ENCODE measurements at regions not wholly inside any gene's neighbourhood (a gene's known extent, or its start where the extent isn't known, plus 50 kb on each side); places are given as distances from the start of the nearest gene placed in this dataset.

DNA sequence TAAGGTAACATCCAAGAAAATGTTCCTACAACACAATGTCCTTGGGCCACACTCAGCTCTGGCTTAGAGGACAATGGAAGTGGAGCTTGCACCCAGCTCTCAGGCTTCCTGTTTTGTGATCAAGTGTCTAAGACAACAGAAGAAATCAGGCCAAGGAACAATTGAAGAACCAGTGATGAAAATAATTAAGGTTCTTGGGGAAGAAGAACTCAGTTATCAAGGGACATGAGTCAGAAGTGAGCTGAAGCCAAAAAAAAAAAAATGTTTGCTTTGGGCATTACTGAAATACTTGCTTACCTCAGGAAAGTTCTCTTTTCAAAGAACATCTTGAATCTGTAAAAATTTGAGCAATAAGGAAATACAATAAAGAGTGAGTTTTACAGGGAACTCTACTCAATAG is 299.0 kb downstream of the FBXO15 start:
- no peak for DNase-seq

DNA sequence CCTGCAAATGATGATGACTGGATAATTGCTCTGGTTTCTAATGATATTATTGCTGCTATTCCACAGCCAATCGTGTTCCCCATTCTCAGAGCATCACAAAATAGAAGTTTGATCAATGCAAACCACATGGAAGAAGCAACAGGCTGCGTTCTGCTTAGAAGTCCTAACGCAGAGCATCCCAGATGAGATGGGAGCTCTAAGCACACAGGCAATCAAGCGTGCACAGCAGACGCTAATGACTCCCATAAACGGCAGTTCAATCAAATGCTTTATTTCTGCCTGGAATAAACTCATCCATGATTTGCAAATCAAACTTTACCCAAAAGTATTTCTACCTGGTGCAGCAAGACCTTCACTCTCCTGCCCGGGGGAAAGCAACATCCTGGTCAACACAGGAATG is 304.2 kb downstream of the FBXO15 start:
- DNase-seq, result no peak

DNA sequence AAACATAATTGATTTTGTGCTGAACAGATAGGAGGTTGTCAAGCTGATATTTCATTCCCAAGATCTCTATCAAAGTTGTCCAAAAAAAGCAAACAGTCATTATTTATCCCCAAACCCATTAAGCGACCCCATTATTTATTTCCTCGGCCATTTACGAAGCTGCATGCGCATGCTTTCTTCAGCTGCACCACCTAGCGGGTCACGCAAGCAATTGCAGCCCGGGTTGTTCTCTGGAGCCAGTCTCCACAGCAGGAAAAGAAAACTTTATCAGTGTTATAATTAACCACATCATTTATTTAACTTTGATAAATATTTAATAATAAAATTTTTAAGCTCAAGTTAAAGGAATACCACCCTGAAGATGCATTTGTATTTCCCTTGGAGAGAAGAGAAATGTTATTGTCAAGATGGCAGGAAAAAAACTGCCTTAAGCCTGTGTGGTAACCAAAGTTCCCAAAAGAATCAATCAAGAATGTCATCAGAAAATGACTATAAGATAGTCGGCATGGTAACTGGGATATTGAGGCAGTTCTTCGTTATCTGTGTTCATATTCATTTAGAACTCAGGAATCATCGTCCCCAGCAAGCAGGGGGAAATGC is 304.7 kb downstream of the FBXO15 start:
- DNase-seq, result peak; percentile 72

DNA sequence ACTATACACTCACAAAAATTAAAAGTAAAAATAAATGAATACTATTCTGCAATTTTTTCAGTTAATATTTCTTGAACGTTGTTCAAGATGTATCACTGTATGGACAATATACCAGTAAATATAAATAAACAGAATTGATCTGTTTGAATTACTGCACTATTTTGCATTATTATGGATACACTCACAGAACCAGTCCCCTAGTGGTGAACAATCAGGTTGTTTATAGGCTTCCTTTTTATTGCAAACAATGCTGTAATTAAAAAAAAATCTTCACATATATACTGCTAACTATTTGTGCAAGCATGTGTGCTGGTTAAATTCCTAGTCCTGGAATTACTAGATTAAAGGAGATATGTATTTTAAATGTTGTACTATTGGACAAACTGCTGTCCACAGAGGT is 306.0 kb downstream of the FBXO15 start:
- DNase-seq, result no peak

DNA sequence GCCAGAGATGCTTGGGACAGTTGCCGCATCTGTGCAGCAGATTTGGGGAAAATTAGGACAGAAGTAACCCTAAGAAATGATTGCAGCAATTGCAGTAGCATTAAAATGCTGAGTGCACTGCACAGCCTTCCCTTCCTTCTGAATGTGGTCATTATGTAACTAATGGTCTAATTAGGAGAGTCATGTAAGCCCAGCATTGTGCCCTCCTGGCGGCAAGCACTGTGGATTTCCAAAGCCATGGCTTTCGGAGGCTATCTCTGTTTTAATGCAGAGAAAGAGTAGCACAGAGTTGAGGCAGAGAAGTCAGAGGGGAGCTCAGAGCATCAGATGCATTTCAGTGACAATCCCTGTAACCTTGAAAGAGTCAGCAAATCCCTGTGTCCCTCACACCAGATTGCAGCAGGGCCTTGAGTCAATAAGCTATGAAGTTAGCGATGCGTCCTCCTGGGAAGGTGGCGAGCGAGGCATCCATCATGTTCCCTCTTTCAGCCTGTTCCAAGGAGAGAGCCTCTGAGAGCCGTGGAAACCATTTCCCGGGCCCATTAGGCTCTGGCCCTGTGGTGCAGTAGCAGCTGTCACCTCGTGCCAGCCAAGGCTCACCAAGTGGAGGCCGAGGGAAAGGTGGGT is 307.2 kb downstream of the FBXO15 start:
- DNase-seq, result peak; percentile 36

DNA sequence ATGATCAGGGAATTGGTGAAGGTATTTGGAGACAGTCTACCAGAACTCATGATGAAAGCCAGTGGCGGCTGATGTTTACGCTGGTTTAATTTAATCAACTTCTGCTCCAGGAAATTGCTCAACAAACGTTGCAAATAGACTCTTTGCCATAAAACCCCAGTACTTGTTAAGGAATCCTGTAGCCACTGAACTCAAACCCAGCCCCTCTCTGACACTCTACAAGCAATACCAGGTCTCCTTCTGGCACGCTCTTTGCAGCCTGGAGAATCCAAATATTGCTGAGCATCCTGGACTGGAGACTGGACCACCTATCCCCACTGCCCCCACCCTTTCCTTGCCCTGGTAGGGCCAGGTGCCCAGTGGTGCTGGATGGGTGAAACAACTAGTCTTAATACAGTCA is 308.2 kb downstream of the FBXO15 start:
- DNase-seq, result no peak

DNA sequence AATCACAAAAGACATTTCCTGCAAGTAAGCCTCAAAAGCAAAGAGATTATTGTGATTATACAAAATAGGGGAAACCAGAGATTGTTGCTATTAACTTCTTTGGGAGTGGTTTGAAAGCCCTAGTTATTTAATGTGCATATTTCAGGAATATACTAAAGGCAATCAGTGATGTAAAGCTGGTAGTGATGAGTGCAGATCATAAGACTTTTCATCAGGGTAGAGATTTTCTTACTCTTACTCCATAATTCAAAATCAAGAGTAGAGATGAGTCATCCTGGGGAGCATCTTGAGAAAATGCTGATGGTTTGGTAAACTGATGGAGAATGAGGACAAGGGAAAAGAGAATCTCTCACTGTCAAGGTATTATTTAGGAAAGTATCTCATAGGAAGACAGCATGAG is 309.5 kb downstream of the FBXO15 start:
- DNase-seq, result no peak

DNA sequence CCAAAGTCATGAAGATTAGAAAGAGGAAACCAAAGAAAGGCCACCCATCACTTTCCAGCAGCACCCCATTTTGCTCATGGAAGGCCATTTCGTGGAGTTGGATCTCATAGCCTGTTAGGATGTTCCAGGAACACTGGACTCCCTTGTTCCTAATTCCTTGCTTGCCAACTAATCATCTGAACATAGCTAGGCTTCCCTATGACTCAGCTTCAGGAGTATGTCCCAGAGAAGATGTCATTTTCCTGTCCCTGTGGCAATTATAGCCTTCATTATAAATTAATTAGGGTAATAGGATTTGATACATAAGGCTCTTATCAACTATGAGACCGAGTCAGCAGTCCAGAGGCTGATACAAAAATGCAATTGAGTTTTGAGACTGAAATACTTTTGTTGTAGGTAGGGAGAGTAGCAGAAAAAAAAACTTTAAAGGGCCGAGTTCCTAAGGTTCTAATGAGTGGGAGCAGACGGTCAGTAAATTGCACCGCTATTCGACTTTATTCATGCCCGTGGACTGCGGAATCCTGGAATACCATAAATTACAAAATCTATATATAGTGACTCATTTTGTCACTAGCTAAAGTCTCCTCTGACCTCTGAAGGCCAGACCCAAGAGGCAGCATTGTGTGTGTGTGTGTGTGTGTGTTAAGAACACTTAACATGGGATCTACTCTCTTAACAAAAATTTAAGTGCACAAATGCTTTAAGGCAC is 311.8 kb downstream of the FBXO15 start:
- DNase-seq, result no peak

DNA sequence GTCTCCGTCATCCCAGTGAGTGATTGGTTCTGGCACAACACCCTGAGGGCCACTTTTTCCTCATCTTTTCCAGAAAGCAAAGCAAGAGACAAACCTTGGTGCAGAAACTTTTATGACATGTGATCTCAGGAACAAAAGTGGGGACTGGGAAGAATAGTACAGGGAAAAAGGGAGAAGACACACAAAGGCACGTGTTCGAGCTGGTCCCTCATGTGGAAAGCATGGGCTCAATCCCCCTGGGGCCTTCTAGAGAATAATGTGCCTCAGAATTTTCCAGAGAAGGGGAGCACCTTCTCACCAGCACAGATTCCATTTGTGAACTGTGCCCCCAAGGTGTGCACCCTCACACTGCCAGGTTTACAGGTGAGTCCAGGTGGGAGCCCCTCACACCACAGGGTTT is 312.6 kb downstream of the FBXO15 start:
- no peak for DNase-seq

DNA sequence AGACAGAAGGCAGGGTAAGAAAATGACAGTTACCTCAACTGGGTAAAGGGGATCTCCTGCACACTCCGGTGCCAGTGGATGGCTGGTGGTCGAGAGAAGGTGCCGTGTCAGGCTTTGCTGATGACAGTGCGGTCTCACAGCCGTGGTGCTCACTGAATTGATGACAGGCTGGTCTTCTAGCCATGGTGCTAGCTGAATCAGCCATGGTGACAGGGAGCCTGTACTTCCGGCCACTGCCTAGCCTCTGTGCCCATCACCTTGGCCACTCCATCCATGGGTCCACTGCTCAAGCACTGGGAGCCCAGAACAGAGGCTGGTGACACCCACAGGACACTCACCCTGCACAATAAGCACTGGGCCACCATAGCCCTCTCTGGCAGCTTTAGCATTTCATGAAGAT is 315.9 kb downstream of the FBXO15 start:
- DNase-seq, result no peak

DNA sequence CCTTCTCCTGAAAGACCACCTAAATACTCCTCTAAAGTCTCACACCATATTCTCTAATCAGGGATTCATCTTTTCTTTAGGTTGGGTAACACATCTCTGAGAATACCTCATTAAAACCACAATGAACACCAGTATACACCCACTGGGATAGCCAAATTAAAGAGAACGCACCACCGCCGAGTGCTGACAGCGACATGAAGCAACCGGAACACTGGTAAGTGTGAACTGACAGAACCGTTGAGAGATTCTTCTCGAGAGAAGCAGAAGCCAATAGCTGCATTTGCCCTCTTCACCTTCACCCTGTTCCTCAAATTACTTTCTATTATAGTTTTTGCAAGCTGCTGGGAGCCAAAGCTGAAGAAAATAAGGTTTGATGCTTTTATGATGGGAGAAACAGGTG is 318.5 kb downstream of the FBXO15 start:
- DNase-seq, result no peak

DNA sequence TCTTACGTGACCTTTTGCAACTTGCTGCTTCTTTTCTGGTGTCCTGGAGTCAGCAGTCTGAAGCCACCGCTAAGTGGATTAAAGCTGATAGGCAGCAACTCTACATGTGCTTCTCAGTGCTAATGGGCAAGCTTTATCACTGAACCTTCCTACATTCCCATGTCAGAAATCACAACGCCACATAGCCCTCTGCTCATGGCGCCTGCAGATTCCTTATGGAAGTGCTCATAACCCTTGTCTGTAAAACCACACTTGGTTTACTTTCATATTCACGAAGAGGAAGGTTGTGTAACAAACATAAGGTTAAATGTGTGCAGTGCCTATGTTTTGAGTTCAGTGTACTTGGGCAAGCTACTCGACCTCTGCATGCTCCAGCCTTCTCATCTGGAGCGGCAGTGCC is 319.8 kb downstream of the FBXO15 start:
- DNase-seq, result no peak

DNA sequence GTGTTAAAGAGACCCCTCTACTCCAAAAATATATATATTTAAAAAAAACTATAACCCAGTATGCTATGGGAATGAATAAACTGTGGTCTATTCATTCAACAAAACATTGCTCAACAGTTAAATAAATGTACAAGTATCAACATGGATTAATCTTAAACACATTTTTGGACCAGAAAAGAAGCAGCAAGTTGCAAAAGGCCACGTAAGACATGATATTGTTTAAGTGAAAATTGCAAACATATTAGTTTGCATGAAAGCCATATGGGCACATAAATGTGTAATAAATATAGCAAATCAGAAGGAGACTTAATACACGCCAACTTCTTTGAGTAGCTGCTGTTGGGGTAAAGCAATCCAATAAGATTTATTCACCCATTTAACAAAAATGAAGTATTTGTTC is 321.5 kb downstream of the FBXO15 start:
- DNase-seq, result no peak

DNA sequence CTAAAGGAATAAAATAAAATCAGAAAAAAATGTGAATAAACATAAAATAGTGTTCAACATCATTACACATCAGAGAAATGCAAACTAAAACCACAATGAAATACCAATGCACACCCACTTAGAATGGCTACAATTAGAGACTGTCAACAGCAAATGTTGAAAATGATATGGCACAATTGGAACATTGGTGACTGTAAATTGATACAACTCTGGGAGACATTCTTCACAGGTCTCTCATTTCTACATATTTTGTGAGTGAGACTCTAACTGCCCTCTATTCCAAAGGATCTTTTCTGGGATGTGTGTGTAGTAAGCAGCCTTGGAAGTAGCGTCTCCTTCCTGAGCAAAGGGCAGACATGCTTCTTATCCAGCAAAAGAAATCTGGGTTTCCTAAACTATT is 323.0 kb downstream of the FBXO15 start:
- no peak for DNase-seq

DNA sequence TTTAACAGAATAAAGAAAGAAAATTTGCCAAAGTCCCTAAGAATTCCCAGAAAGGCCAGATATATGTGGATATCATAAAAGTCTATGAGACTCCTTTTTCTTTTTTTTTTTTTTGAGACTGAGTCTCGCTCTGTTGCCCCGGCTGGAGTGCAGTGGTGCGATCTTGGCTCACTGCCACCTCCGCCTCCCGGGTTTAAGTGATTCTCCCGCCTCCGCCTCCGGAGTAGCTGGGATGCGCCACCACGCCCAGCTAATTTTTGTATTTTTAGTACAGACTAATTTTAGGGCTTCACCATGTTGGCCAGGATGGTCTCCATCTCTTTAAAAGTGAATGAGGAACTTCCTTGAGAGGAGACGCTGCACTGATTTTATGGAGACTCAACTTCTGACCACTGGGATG is 335.2 kb downstream of the FBXO15 start:
- DNase-seq, result no peak

DNA sequence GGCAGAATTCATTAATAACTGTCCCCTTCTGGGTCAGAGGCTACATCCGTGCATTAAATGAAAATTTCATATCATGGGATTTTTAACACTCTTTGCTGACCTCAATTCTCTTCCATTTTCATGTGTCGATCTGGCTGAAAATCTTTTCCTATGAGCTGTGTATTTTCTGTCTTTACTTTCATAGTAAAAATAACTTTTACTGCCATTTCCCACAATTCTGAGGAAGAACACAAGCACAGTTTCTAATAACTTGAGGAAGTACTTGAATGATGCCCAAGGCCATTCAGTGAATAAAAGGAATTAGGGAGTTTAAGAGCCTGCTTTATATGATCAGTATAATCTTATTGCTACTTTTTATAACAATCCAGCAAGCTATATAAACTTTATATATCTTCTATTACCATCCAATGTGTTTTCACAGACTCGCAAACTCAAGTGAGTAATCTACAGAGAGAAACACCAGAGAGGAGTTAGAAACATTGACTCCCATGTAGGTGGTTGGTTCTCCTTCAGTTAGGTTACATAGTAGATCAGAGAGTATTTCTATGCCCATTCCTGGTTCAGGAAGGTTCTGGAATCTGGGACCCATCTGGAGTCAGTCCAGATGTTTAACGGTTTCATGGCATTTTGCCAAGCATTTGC is 340.0 kb downstream of the FBXO15 start:
- DNase-seq, result no peak

DNA sequence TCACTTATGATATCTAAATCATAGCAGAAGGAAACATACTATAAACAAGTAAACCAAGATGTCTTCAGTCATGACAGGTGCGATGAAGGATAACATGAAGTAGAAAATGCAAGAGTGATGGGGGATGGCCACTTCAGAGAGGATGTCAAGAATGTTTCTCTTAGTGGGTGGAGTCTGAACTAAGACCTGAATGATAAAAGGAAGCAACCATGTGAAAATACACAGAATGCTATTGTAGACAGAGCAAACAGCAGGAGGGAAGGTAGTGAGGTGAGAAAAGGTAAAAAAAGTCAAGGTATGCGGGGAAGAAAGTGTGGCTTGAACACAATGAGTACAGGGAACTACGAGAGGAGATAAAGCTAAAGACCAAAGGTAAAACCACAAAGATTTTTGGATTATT is 341.6 kb downstream of the FBXO15 start:
- no peak for DNase-seq

DNA sequence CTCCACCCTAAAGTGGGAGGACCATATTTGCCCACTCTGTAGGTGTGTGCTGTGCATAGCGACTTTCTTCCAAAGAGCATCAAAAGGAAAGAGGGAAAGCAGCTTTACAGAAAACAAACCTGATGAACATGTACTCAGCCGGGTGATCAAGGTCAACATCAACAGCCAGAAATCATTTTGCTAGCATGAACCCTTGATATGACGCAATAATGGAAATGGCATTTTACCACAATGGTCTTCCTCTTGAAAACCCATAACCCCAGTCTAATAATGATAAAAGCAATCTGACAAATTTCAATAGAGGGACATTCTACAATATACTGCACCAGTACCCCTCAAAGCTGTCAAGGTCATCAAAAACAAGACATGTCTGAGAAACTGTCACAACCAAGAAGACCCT is 350.2 kb downstream of the FBXO15 start:
- no peak for DNase-seq

DNA sequence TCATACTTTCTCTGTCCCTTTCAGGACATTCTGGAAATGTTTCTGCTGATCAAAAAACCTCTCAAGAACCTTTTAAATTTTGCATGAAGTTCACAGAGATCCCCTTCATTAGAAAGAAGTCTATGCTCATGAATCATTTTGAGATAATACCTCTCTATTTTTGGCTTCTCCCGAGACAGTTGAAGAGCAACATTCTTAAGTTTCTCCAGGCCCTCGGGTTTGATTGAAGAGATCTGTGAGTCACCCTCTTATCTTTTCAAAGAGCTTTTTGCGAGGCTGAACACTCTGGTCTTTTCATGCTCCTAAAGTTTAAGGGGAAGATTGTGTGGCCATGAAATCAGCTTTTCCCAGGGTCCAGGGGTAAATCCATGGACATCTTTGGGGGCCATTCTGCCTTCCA is 354.2 kb downstream of the FBXO15 start:
- DNase-seq, result no peak

DNA sequence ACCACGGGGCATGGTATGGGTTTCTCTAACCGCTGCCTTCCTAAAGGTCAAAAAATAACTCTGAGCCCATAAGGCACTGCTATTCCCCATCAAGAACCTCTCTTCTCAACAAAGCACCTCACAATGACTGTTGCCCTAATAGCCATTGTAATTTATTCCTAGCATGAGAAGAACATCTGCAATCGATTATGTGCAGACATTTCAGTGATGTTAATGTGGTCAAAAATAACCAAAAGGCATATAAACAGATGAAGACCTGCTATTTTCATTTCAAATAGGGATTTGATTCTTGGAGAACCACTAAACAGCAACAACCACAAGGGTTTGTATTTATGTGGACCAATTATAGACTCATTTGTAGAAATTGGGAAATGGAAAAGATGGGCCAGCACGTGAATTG is 356.6 kb downstream of the FBXO15 start:
- no peak for DNase-seq

DNA sequence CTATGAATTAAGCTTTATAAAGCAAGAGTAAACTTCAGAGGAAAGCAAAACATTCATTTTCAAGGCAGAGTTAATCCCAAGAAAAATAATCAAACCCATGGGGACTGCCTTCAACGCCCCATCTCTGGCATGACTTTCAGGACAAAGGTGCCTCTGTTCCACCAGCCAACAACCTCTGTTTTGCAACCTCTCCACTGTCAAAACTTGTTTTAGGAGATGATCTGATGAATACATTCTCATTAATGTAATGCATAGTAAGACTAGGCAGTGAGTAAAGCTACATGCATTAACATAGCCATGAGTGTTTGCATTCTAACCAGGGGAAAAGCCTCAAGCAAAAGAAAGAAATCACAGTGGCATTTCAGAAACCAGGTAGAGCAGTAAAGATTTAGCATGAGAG is 357.0 kb downstream of the FBXO15 start:
- no peak for DNase-seq

DNA sequence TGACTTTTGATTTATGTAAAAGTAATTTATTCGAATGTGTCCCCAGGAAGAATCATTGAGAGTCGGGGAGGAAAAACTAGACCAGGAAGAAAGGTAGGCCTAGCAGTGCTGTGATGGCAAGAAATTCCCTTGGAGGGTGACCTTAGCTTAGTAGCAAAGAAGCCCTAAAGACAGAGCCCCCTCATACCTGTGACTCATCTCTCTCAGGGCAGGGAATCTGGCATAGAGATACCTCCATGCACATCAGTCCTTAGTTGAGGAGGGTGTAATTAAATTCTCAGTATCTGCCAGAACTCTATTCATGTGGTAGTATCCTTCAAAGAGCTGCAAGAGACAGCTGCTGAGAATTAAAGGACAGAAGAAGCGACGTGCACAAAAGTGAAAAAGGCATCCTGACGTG is 360.3 kb downstream of the FBXO15 start:
- no peak for DNase-seq

DNA sequence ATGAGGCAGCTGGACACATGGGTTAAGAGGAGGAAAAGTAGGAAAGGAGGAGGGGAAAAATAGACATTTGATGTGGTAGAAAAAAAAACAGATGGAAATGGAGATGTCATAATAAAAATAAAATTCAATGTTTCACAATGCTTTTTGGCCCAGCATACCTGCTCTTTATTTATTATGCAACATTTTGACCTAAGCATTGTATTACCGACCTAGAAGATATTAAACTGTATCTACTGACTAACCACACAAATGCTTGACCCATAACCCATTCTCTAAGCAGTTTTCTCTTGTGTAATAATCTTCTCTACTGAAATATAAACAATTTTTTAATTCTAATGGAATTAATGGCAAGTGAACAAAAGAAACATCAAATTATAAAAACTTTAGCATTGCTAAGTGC is 362.3 kb downstream of the FBXO15 start:
- DNase-seq, result no peak

DNA sequence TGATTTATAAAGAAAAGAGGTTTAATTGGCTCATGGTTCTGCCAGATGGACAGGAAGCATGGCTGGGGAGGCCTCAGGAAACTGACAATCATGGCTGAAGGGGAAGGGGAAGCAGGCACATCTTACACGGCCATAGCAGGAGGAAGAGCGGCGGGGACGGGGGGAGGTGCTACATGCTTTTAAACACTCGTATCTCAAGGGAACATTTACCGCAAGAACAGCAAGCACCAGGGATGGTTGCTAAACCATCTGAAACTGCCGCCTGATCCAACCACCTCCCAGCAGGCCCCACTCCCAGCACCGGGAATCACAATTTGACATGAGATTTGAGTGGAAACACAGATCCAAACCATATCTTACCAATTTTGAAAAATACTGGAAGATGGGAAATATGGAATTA is 362.8 kb downstream of the FBXO15 start:
- DNase-seq, result no peak

Data from NCI-H146 (cell line).